Neural crest cell (in vitro differentiated cells): ENCODE measurements at regions not wholly inside any gene's neighbourhood (a gene's known extent, or its start where the extent isn't known, plus 50 kb on each side); places are given as distances from the start of the nearest gene placed in this dataset.

Experiments
- DNase-seq: peaks from one replicate; pipeline ENCODE4 v3.0.0; 2021; ENCODE audit warnings: low read depth, mixed read lengths, low spot score
- H3K27ac Mint-ChIP-seq: one replicate; pipeline ENCODE4 v1.8.0; 2021; ENCODE audit warnings: mild to moderate bottlenecking, mixed read lengths; ENCODE audit not compliant: unreplicated experiment
- H3K27me3 Mint-ChIP-seq: 2 replicates; pipeline ENCODE4 v1.8.0; 2021; ENCODE audit warnings: low read depth, mild to moderate bottlenecking, mixed read lengths
- H3K36me3 Mint-ChIP-seq: 2 replicates; pipeline ENCODE4 v1.8.0; 2021; ENCODE audit warnings: low read depth, mild to moderate bottlenecking, mixed read lengths
- H3K4me1 Mint-ChIP-seq: 2 replicates; pipeline ENCODE4 v1.8.0; 2021; ENCODE audit warnings: mixed read lengths
- H3K4me3 Mint-ChIP-seq: one replicate; pipeline ENCODE4 v1.8.0; 2021; ENCODE audit warnings: mild to moderate bottlenecking, mixed read lengths
- H3K9me3 Mint-ChIP-seq: 2 replicates; pipeline ENCODE4 v1.8.0; 2021; ENCODE audit warnings: mixed read lengths
- TF ChIP-seq, protein P1 (sequence below): fragments of 200-600 bp; sonication (generic); conservative IDR thresholded peaks from 2 replicates; pipeline ENCODE4 v1.5.0; 2021; ENCODE audit warnings: antibody characterized with exemption, mild to moderate bottlenecking

- H3K4me3 Mint-ChIP-seq: no peak overlapping the region
- DNase-seq: no peak
- H3K9me3 Mint-ChIP-seq: no peaks in the 10 kb centered on the region
- no peaks in the 10 kb centered on the region for H3K36me3 Mint-ChIP-seq
- TF ChIP-seq, protein P1, sequence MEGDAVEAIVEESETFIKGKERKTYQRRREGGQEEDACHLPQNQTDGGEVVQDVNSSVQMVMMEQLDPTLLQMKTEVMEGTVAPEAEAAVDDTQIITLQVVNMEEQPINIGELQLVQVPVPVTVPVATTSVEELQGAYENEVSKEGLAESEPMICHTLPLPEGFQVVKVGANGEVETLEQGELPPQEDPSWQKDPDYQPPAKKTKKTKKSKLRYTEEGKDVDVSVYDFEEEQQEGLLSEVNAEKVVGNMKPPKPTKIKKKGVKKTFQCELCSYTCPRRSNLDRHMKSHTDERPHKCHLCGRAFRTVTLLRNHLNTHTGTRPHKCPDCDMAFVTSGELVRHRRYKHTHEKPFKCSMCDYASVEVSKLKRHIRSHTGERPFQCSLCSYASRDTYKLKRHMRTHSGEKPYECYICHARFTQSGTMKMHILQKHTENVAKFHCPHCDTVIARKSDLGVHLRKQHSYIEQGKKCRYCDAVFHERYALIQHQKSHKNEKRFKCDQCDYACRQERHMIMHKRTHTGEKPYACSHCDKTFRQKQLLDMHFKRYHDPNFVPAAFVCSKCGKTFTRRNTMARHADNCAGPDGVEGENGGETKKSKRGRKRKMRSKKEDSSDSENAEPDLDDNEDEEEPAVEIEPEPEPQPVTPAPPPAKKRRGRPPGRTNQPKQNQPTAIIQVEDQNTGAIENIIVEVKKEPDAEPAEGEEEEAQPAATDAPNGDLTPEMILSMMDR: no peak
- H3K27me3 Mint-ChIP-seq: no peaks in the 10 kb centered on the region
- peaks cover 14% of the 10 kb centered on the region for H3K4me1 Mint-ChIP-seq
- no peak overlapping the region for H3K27ac Mint-ChIP-seq
Observed at GRCh38 chr2:147037048-147037447, 807.8 kb upstream of the ACVR2A start.

DNA sequence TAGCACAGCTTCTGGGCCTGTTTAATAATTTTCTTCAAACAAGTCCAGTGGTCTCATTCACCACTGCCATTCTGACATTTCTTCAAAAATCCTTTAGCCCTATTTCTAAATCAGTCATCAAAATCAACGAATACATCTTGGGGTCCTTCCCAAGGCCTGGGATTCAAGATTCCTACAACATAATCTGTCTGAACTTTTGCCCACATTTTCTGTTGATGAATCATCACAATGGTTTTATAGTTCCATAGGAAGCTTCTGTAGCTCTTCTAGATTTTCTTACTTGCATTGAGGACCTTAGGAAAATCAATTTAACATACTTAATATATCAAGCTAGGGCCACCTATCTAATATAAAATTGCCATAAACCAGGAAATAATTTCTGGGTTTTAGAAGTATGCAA lies 811.8 kb upstream of the ACVR2A start:
- no peak overlapping the region for H3K27ac Mint-ChIP-seq
- H3K27me3 Mint-ChIP-seq: no peaks in the 10 kb centered on the region
- no peaks in the 10 kb centered on the region for H3K36me3 Mint-ChIP-seq
- H3K4me3 Mint-ChIP-seq: no peak overlapping the region
- no peaks in the 10 kb centered on the region for H3K4me1 Mint-ChIP-seq
- TF ChIP-seq, protein P1: no peak
- DNase-seq: no peak
- peaks cover 2% of the 10 kb centered on the region for H3K9me3 Mint-ChIP-seq

GRCh38 chr2:147031897-147032296 lies 812.9 kb upstream of the ACVR2A start:
- Mint-ChIP-seq H3K27me3 (no peaks in the 10 kb centered on the region), H3K27ac (no peak overlapping the region), H3K4me1 (no peaks in the 10 kb centered on the region), H3K36me3 (no peaks in the 10 kb centered on the region), H3K4me3 (no peak overlapping the region), H3K9me3 (peaks cover 2% of the 10 kb centered on the region)
- no peak for DNase-seq
- TF ChIP-seq, protein P1: no peak

- Mint-ChIP-seq H3K36me3 (no peaks in the 10 kb centered on the region), H3K4me1 (no peaks in the 10 kb centered on the region), H3K9me3 (peaks cover 2% of the 10 kb centered on the region), H3K27ac (no peak overlapping the region), H3K4me3 (no peak overlapping the region), H3K27me3 (no peaks in the 10 kb centered on the region)
- no peak for DNase-seq
- TF ChIP-seq, protein P1: no peak
Observed at GRCh38 chr2:147030966-147031720, 813.7 kb upstream of the ACVR2A start.

- H3K36me3 Mint-ChIP-seq: peaks cover 4% of the 10 kb centered on the region
- H3K9me3 Mint-ChIP-seq: peaks cover 9% of the 10 kb centered on the region
- no peaks in the 10 kb centered on the region for H3K27me3 Mint-ChIP-seq
- H3K4me3 Mint-ChIP-seq: no peak overlapping the region
- H3K27ac Mint-ChIP-seq: no peak overlapping the region
- DNase-seq: no peak
- TF ChIP-seq, protein P1: no peak
- H3K4me1 Mint-ChIP-seq: no peaks in the 10 kb centered on the region
Observed at GRCh38 chr2:147027436-147027835, 817.4 kb upstream of the ACVR2A start.
